SH-SY5Y (cell line): ENCODE measurements at regions not wholly inside any gene's neighbourhood (a gene's known extent, or its start where the extent isn't known, plus 50 kb on each side); places are given as distances from the start of the nearest gene placed in this dataset.

ENCODE experiments used
- GATA2 ChIP-seq: IDR thresholded peaks from 2 replicates; pipeline ENCODE4 v1.6.1; 2011; ENCODE audit warnings: mild to moderate bottlenecking, low read depth, low read length
- GATA3 ChIP-seq: IDR thresholded peaks from 2 replicates; pipeline ENCODE4 v1.6.1; 2011; ENCODE audit warnings: low read depth, mild to moderate bottlenecking, low read length, moderate library complexity

DNA sequence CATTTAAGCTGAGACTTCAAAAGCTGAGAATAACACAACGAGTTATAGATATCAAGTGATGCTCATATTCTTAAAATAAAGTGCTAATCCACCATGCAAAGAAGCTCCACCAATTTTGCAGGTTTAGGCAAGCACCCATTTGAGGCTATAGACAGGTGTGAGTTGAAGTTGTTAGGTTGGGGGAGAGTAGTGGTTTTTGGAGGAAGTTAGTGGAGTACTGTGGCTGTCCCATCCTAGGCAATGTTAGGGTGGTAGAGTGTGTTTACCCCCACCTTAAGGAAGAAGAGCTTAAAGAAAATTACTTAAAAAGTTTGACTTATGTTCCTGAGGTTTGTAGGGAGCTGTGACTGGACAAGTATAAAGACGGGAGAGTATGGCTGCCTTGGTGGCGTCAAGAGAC is 98.9 kb upstream of the MAN2A1 start:
- TF ChIP-seq GATA3 = no peak
- TF ChIP-seq GATA2 = no peak

- TF ChIP-seq GATA3 (no peak), GATA2 (no peak)
These were observed 99.7 kb upstream of the MAN2A1 start for GRCh38 chr5:109589986-109590385.

- no peak for TF ChIP-seq GATA3
- TF ChIP-seq GATA2 = no peak
These were observed 100.5 kb upstream of the MAN2A1 start for GRCh38 chr5:109589239-109589638.

DNA sequence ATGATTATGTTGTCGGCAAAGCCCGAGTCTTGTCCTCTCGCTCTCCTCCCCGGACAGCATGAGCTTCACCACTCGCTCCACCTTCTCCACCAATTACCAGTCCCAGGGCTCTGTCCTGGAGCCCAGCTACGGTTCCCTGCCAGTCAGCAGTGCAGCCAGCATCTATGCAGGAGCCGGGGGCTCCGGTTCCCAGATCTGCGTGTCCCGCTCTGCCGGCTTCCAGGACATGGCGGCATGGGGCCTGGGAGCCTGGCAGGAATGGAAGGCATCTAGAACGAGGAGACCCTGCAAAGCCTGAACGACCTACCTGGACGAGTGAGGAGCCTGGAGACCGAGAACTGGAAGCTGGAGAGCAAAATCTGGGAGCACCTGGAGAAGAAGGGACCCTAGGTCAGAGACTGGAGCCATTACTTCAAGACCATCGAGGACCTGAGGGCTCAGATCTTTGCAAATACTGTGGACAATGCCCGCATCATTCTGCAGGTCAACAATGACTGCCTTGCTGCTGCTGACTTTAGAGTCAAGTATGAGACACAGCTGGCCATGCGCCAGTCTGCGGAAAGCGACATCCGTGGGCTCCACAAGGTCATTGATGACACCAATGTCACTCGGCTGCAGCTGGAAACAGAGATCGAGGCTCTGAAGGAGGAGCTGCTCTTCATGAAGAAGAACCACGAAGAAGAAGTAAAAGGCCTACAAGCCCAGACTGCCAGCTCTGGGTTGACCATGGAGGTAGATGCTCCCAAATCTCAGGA is 101.3 kb upstream of the MAN2A1 start:
- TF ChIP-seq GATA3 (no peak), GATA2 (no peak)

DNA sequence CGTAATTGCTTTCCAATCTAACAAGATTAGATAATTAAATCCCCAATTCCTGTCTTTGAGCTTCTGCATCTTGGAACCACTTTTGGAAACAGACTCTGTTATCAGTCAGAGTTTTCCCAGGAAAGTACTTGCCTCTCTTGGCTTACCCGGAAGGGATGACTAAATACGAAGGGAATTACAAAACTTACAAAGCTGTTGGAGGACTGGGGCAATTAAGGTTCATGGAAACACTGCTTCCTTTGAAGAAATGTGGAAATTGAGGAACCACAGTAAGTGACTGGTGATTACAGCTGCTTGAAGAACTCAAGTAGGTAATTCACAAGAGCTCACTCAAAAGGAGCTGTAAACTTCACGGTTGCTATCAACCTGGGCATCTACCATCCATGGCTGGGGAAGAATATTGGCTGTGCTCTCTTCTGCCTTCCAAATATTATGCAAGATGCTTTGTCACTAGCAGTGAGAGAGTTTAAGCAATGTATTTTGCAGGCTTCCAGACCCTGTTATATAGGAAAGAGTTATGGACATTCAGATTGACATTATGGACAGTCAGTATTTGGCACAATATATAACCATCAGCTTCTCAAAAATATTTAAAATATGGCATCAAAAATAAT is 104.6 kb upstream of the MAN2A1 start:
- TF ChIP-seq GATA3 (no peak), GATA2 (no peak)

GRCh38 chr5:109580225-109580624 is 109.5 kb upstream of the MAN2A1 start:
- TF ChIP-seq GATA3 = no peak
- TF ChIP-seq GATA2 = no peak

GRCh38 chr5:109575506-109575905 is 114.2 kb upstream of the MAN2A1 start:
- TF ChIP-seq GATA2 (no peak), GATA3 (no peak)

DNA sequence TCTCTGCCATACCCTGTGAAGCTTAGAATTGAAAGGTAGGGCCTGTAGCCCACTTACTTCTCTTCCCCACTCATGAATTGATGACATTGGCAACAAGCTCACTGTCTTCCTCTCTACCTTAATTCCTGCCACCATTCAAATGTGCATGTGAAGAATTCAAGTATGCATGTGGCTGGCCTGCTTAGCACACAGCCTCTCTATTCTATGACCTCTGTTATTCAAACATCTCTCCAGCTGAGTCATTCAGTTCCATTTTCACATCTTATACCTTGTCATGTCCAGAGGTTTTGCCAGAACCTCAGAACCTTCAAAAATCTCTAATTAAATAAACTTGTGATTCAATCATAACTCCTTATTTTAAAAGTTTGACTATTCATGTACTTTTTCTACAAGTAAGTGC is 114.7 kb upstream of the MAN2A1 start:
- TF ChIP-seq GATA3 (no peak), GATA2 (no peak)

DNA sequence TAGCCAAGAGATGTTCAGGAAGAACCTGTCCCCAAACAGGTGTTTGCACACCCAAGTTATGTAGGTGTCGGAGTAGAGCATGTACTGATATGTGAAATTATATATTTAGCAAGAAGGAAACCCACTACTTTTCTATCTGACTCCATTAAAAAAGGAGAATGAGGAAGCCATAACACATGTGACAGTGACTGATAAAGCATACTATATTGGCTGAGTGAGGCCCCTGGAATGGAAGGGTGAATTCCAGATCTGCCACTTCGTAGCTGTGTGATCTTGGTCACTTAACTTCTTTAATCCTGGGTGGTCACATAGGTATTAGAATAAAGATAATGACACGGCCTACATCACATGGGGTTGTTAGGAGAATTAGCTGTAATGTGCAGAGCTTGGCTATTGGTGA is 116.0 kb upstream of the MAN2A1 start:
- TF ChIP-seq GATA2 = no peak
- TF ChIP-seq GATA3 = no peak

DNA sequence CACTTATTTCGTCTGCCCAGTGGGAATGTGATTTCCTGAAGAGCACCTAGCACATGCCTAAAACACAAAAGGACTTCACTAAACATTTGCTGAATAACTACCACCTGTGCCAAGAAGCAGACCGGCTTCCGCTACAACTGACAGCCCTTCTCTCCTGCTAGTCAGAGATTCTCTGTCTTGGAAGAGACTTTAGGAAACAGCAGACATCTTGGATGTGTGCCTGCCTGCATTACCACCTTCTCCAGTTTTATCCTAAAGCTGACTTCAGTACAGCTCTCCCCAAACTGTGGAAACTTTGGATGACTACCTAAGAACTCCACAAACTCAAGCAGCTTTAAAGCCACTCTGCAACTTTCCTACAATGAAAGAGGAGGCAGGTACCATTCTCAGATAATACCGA is 116.5 kb upstream of the MAN2A1 start:
- no peak for TF ChIP-seq GATA3
- TF ChIP-seq GATA2 = no peak

DNA sequence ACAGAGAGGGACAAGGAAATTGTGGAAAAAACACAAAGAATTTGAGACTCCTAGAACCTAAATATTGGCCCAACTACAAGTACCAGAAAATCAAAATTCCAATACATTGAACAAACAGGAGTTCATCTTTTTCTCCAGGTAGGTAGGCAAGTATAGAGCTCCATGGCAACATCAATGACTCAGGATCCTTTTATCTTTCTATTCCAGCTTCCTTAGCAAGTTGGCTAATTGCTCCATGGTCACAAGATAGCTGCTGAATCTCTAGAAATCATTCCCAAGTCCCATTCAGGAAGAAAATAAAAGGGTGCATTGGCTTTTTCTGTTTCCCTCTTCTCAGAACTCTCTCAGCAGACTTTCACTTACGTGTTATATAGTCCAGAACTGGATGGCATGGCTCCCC is 117.9 kb upstream of the MAN2A1 start:
- no peak for TF ChIP-seq GATA3
- TF ChIP-seq GATA2 = no peak

DNA sequence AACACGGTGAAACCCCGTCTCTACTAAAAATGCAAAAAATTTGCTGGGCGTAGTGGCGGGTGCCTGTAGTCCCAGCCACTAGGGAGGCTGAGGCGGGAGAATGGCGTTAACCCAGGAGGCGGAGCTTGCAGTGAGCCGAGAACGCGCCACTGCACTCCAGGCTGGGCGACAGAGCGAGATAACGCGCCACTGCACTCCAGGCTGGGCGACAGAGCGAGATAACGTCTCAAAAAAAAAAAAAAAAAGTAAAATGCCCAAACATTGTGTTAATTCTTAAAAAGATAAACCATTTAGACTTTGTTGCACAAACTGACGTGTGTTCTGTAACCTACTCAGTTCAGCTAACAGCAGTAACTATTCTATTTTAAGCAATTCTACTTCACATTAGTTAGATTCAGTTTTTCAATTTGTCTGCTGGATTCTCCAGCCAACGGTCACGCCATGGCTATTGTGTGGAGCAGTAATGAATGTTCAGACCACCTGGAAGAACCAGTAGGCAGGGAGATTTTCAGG is 119.3 kb upstream of the MAN2A1 start:
- TF ChIP-seq GATA3 (no peak), GATA2 (no peak)

DNA sequence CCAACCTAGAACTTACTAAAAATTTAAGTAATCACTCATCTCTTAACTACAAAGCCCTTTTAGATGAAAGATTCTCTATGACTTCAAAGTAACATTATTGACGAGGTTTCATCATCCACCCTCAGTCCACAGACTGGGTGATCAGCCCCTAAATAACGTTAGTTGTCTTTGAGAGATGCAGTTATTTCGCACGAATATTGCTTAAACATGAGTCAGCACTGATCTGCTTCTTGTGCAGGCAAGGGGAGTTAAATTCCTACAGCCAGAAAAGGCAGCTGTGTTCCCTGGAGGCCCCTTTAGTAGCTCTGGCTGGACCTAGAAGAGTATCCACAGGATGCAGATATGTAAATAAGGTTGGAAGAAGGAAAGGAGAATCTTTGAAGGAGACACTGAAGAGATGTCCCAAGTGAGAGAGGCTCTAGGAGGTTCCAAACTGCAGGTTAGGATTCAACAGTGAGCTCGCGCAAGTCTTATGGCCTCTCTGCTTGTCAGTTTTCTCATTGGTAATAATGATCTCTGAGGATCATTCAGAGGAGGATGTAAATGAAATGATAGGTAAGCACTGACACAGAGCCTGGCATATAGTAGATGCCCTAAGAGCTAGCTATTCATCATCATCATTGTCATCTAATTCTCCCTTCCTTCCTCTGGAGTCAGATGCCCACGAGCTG is 122.2 kb upstream of the MAN2A1 start:
- no peak for TF ChIP-seq GATA2
- no peak for TF ChIP-seq GATA3

DNA sequence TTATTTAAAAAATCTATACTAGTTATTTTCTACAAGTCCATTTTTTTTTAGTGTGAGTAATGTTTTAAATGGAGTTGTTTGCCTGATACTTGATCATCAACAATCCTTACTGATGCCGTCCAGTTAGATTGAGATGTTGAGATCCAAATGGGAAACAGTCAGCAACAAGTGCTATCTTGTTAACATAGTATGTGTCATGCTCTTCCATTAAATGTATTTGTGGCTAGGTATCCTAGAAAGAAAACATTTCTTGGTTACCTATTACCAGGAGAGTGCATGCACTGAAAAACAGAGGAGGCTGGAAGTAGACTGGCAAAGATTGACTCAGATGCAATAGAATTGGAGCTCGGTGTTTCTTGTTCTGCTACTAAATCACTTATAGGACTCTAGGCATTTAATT is 123.4 kb upstream of the MAN2A1 start:
- TF ChIP-seq GATA3 (no peak), GATA2 (no peak)

DNA sequence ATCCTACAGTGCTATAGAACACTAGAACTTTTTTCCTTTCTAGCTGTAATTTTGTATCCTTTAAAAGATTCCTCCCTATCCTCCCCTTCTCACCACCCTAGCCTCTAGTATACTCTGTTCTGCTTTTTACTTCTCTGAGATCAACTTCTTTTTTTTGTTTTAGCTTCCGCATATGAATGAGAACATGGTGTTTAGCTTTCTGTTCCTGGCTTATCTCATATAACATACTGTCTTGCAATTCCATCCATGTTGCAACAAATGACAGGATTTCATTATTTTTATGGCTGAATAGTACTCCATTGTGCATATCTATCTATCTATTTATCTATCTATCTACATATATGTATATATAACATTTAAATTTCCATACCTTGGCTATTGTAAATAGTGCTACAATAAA is 126.0 kb upstream of the MAN2A1 start:
- TF ChIP-seq GATA2 (no peak), GATA3 (no peak)
